Testis (tissue), 2 donors: ENCODE measurements at regions not wholly inside any gene's neighbourhood (a gene's known extent, or its start where the extent isn't known, plus 50 kb on each side); places are given as distances from the start of the nearest gene placed in this dataset.

Source experiments
- DNase-seq: peaks from one replicate; pipeline ENCODE4 v3.0.0-alpha.2; 2019
- H3K27ac ChIP-seq, 2 donors: fragments of 200-600 bp; sonication (generic); one replicate each; pipeline ENCODE4 v1.5.1; 2019
- H3K27me3 ChIP-seq: fragments of 200-600 bp; sonication (generic); one replicate; pipeline ENCODE4 v1.5.1; 2019
- H3K36me3 ChIP-seq: fragments of 200-600 bp; sonication (generic); one replicate; pipeline ENCODE4 v1.5.1; 2017; ENCODE audit warnings: low read depth; ENCODE audit errors: missing control alignments
- H3K4me1 ChIP-seq: fragments of 200-600 bp; sonication (generic); one replicate; pipeline ENCODE4 v1.5.1; 2019
- H3K4me3 ChIP-seq, 2 donors: fragments of 200-600 bp; sonication (generic); one replicate each; pipeline ENCODE4 v1.5.1; 2017 to 2019
- H3K9me3 ChIP-seq: fragments of 200-600 bp; sonication (generic); one replicate; pipeline ENCODE4 v1.5.1; 2017
- POLR2A ChIP-seq: fragments of 450-650 bp; IDR thresholded peaks from one replicate; pipeline ENCODE4 v1.6.1; 2017; ENCODE audit warnings: antibody characterized with exemption, mild to moderate bottlenecking, moderate library complexity
- WGBS, 2 donors: methylation state at CpG; one replicate each; pipeline ENCODE4 v1.1.5; 2018; 5-methylcytosine and 5-hydroxymethylcytosine counted together
- intact Hi-C: fragments of 100-400 bp; cut with DNase I; formaldehyde crosslinking; loops from one replicate; pipeline ENCODE4 v1.15.1; 2023; ENCODE audit warnings: low total_unique reads
- TF ChIP-seq, protein P1 (sequence below), 3 experiments: fragments of 450-650 bp in 2 of 3; fragments of 200-600 bp in 1 of 3; sonication (generic) in 1 of 3; IDR thresholded peaks; one replicate each; pipeline ENCODE4 v1.5.1; 2016 to 2019; ENCODE audit warnings: antibody characterized with exemption in 3 of 3, mild to moderate bottlenecking in 2 of 3, moderate library complexity in 1 of 3

DNA sequence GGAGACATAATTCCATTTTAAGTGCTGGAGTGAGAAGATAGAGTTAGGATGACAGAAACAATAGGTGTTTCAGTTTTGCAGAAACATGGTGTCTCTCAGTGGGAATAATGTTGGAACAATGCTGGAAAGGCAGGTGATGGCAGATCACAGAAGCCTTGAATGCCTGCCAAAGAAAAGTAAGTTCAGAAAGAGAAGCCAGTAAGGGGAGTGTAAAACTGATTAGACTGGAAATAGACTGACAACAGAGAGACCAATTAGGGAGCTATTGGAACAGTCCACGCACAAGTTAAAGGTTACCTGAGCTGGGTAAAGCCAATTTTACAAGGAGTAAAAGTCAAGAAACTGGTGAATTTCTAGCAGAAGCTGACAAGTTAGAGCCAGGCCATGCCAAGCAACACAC is 142.9 kb downstream of the TFAP2A start:
- Histone ChIP-seq H3K9me3 (no peaks in the 10 kb centered on the region), H3K4me1 (no peaks in the 10 kb centered on the region), H3K27me3 (no peaks in the 10 kb centered on the region), H3K36me3 (no peaks in the 10 kb centered on the region), H3K4me3 (no peak overlapping the region), H3K27ac (no peak overlapping the region)
- no peak for TF ChIP-seq POLR2A
- intact Hi-C loops: no loop called here
- WGBS, 2 donors: 42 to 60% methylated on average over 1 of the region's 1 CpG
- DNase-seq: no peak

DNA sequence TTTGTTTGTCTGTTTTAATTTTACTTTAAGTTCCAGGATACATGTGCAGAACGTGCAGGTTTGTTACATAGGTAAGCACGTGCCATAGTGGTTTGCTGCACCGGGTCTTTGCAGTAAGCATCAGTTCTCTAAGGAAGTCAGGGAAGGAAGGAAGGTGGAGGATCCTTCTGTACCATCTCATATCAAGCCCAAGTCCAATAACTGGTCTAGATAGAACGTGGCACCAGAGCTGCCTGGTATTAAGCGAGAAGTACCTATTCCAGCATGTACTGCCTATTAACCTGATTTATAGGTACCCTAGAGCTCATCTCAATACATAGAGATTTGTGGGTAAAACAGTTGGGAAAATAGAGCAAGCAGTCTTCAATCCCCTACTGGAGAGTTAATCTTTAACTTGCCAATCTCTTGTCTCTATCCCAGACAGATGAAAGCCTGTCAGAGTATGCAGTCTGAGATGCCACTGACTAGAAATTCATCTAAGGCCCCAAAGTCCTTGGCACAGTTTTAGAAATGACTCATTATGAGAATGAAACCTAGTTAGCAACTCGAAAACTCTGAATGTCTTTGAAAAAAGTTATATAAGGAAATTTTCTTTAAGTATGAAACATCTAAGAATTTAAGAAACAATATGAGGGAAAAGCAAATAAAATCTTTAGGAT is 144.9 kb downstream of the TFAP2A start:
- H3K4me3 ChIP-seq: no peak overlapping the region
- H3K27ac ChIP-seq: no peak overlapping the region
- DNase-seq: no peak
- TF ChIP-seq POLR2A: no peak
- TF ChIP-seq, protein P1, sequence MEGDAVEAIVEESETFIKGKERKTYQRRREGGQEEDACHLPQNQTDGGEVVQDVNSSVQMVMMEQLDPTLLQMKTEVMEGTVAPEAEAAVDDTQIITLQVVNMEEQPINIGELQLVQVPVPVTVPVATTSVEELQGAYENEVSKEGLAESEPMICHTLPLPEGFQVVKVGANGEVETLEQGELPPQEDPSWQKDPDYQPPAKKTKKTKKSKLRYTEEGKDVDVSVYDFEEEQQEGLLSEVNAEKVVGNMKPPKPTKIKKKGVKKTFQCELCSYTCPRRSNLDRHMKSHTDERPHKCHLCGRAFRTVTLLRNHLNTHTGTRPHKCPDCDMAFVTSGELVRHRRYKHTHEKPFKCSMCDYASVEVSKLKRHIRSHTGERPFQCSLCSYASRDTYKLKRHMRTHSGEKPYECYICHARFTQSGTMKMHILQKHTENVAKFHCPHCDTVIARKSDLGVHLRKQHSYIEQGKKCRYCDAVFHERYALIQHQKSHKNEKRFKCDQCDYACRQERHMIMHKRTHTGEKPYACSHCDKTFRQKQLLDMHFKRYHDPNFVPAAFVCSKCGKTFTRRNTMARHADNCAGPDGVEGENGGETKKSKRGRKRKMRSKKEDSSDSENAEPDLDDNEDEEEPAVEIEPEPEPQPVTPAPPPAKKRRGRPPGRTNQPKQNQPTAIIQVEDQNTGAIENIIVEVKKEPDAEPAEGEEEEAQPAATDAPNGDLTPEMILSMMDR (IDR thresholded peaks at IDR 0.05): no peak
- H3K4me1 ChIP-seq: no peaks in the 10 kb centered on the region
- H3K27me3 ChIP-seq: no peaks in the 10 kb centered on the region
- H3K36me3 ChIP-seq: no peaks in the 10 kb centered on the region
- WGBS, 2 donors: 77 to 83% methylated on average over 6 of the region's 6 CpGs
- H3K9me3 ChIP-seq: no peaks in the 10 kb centered on the region
- intact Hi-C loops: no loop called here

DNA sequence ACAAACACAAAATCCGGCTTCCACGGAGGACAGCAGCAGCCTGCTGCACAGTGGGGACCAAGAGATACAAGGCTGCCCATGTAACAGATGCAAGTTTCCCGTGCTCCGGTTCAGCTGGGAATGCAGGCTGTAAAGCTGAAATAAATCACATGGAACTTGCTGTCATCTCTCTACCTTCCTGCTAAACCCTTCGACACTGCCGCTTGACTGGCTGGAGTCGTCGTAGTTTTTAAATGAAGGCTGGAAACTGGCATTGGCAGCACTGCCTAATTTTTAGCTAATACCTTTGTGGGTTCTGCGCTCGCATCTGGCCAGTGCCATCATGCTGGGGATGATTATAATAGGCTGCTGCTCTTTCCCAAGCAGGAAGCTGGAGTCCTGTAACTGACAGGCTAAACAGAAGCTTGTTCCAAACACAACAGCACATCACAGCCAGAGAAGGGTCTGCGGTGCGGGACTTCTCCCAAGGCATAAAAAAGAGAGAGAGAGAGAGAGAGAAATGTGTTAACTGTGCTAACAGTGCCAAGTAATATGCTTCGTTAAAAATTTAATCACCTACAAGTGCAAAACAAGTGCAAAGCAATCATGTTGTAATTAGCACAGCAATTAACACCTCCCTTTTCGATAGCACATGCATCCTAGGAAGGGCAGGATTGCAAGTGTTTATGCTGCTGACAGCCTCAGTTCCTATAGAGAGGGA is 146.1 kb downstream of the TFAP2A start:
- no peak for DNase-seq
- H3K27ac ChIP-seq: no peak overlapping the region
- intact Hi-C loops: no loop called here
- no peaks in the 10 kb centered on the region for H3K27me3 ChIP-seq
- TF ChIP-seq, protein P1 (IDR thresholded peaks at IDR 0.05): no peak
- no peak for TF ChIP-seq POLR2A
- H3K9me3 ChIP-seq: no peaks in the 10 kb centered on the region
- WGBS, 2 donors: 7 to 9% methylated on average over 14 of the region's 14 CpGs
- H3K36me3 ChIP-seq: no peaks in the 10 kb centered on the region
- no peaks in the 10 kb centered on the region for H3K4me1 ChIP-seq
- H3K4me3 ChIP-seq: no peak overlapping the region

- no peaks in the 10 kb centered on the region for H3K27me3 ChIP-seq
Measured at GRCh38 chr6:10268111-10268510, 146.8 kb downstream of the TFAP2A start.

GRCh38 chr6:10266462-10266861 is 148.4 kb downstream of the TFAP2A start:
- intact Hi-C loops: no loop called here
- no peak for TF ChIP-seq POLR2A
- TF ChIP-seq, protein P1 (IDR thresholded peaks at IDR 0.05): no peak
- Histone ChIP-seq H3K27me3 (no peaks in the 10 kb centered on the region), H3K4me3 (no peak overlapping the region), H3K9me3 (no peaks in the 10 kb centered on the region), H3K36me3 (no peaks in the 10 kb centered on the region), H3K4me1 (no peaks in the 10 kb centered on the region), H3K27ac (no peak overlapping the region)
- DNase-seq: no peak
- WGBS, 2 donors: 63 to 81% methylated on average over 4 of the region's 4 CpGs

More at GRCh38 chr6:10268111-10268510, 146.8 kb downstream of the TFAP2A start:
- no peak for DNase-seq
- TF ChIP-seq POLR2A: no peak
- no peaks in the 10 kb centered on the region for H3K4me1 ChIP-seq
- no peak overlapping the region for H3K4me3 ChIP-seq
- no peaks in the 10 kb centered on the region for H3K9me3 ChIP-seq
- no peak overlapping the region for H3K27ac ChIP-seq
- intact Hi-C loops: no loop called here
- no peaks in the 10 kb centered on the region for H3K36me3 ChIP-seq
- WGBS, 2 donors: 41 to 56% methylated on average over 4 of the region's 4 CpGs
